ENCODE measurements at regions not wholly inside any gene's neighbourhood (a gene's known extent, or its start where the extent isn't known, plus 50 kb on each side); places are given as distances from the start of the nearest gene placed in this dataset.

DNA sequence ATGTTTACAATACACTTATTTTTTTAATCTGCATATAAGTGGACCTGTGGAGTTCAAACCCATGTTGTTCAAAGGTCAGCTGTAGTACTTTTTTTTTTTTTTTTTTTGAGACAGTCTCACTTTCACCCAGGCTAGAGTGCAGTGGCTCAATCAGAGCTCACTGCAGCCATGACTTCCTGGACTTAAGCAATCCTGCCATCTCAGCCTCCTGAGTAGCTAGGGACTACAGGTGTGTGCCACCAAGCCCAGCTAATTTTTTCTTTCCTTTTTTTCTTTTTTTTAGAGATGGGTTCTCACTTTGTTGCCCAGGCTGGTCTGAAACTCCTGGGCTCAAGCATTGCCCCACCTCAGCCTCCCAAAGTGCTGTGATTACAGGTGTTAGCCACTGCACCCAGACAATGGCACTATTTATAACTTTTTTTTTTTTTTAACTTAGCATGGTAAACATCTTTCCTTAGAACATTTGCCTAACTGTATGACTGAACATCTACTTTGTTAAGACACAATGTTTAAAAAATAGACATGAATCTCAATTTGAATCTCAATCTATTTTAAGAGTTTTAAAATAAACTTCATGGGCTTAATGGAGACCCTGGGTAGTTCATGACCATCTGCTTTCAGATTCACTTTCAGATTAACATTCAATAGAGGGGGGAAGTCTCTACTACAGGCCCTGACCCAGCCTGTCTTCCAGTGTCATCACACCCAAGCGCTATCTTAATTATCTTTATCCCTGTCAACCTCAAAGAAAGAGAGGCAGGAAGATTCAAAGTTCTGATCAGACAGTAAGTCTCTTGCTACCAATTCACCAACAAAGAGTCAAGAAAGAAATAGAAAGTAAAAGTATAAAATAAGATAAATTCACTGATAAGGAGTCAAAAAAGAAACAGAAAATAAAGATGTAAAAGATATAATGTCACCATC, 97.7 kb upstream of the DOCK9 start:
- intact Hi-C loops (cut with micrococcal nuclease; ENCODE audit: unreplicated experiment) (no loop called here), in situ Hi-C loops (cut with HindIII; ENCODE audit: extremely low pct_ligation_motif_present, low pct_unique_long_range_greater_than_20kb) (no loop called here)
- no peak for FAIRE-seq
- H3K79me2 ChIP-seq (ENCODE audit: insufficient read depth, low read length), result no peaks in the 10 kb centered on the region
- ChIA-PET CTCF (ENCODE audit: low intra/inter-chr PET ratio, low total read pairs) (no interaction called here), POLR2A (no interaction called here)
- 93% methylated on average over 1 of the region's 1 CpG for WGBS (ENCODE audit: low lambda C conversion rate)
- H3K27me3 ChIP-seq (ENCODE audit: control insufficient read depth in 1 of 2, insufficient read depth in 2 of 2, low read length in 2 of 2), result no peaks in the 10 kb centered on the region; a peak in 1 of 5 replicates
- no peak overlapping the region for H3K27ac ChIP-seq (ENCODE audit: extremely low read length, insufficient read depth, low read length)
- H4K20me1 ChIP-seq (ENCODE audit: insufficient read depth, low read length), result no peaks in the 10 kb centered on the region
- H3K4me1 ChIP-seq (ENCODE audit: insufficient read depth, low read length), result no peaks in the 10 kb centered on the region
- no peak overlapping the region for H3K4me2 ChIP-seq (ENCODE audit: low read depth, low read length)
- no peaks in the 10 kb centered on the region for H3K36me3 ChIP-seq (replicated peaks in 1 of 2; ENCODE audit: control insufficient read depth in 1 of 2, insufficient read depth in 2 of 2, low read length in 2 of 2)
- DNase-seq (ENCODE audit: low spot score), result no peak
- BruUV-seq (replicated peaks), result no TSS peak
- no peak overlapping the region for H3K9ac ChIP-seq (ENCODE audit: insufficient read depth, low read depth, low read length)
- no peak overlapping the region for H3K4me3 ChIP-seq (replicated peaks in 1 of 3; ENCODE audit: insufficient read depth in 1 of 3, low read depth in 2 of 3, low read length in 3 of 3)
- ATAC-seq, result no peak
- no peaks in the 10 kb centered on the region for H3K9me3 ChIP-seq (ENCODE audit: low read length)
- no peak overlapping the region for H2AFZ ChIP-seq (ENCODE audit: low read length)
- TF ChIP-seq SRY (CRISPR knock-in tag; IDR thresholded peaks at IDR 0.05), result no peak
- no peak for TF ChIP-seq GATA4 (IDR thresholded peaks at IDR 0.05; ENCODE audit: borderline replicate concordance, low read depth)
- no peak for TF ChIP-seq BCL6 (CRISPR knock-in tag; IDR thresholded peaks at IDR 0.05)
- TF ChIP-seq, protein P1, sequence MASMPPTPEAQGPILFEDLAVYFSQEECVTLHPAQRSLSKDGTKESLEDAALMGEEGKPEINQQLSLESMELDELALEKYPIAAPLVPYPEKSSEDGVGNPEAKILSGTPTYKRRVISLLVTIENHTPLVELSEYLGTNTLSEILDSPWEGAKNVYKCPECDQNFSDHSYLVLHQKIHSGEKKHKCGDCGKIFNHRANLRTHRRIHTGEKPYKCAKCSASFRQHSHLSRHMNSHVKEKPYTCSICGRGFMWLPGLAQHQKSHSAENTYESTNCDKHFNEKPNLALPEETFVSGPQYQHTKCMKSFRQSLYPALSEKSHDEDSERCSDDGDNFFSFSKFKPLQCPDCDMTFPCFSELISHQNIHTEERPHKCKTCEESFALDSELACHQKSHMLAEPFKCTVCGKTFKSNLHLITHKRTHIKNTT (CRISPR knock-in tag; IDR thresholded peaks at IDR 0.05), result no peak
- TF ChIP-seq ZNF121 (CRISPR knock-in tag; IDR thresholded peaks at IDR 0.05), result no peak
- TF ChIP-seq, protein P2, sequence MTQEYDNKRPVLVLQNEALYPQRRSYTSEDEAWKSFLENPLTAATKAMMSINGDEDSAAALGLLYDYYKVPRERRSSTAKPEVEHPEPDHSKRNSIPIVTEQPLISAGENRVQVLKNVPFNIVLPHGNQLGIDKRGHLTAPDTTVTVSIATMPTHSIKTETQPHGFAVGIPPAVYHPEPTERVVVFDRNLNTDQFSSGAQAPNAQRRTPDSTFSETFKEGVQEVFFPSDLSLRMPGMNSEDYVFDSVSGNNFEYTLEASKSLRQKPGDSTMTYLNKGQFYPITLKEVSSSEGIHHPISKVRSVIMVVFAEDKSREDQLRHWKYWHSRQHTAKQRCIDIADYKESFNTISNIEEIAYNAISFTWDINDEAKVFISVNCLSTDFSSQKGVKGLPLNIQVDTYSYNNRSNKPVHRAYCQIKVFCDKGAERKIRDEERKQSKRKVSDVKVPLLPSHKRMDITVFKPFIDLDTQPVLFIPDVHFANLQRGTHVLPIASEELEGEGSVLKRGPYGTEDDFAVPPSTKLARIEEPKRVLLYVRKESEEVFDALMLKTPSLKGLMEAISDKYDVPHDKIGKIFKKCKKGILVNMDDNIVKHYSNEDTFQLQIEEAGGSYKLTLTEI (CRISPR knock-in tag; conservative IDR thresholded peaks at IDR 0.05), result no peak
- TF ChIP-seq, protein P3, sequence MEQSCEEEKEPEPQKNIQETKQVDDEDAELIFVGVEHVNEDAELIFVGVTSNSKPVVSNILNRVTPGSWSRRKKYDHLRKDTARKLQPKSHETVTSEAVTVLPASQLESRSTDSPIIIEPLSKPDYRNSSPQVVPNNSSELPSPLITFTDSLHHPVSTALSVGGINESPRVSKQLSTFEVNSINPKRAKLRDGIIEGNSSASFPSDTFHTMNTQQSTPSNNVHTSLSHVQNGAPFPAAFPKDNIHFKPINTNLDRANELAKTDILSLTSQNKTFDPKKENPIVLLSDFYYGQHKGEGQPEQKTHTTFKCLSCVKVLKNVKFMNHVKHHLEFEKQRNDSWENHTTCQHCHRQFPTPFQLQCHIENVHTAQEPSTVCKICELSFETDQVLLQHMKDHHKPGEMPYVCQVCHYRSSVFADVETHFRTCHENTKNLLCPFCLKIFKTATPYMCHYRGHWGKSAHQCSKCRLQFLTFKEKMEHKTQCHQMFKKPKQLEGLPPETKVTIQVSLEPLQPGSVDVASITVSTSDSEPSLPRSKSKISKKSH (CRISPR knock-in tag; IDR thresholded peaks at IDR 0.05; ENCODE audit: borderline replicate concordance), result no peak
- no peak for TF ChIP-seq DR1 (CRISPR knock-in tag; IDR thresholded peaks at IDR 0.05)
- TF ChIP-seq, protein P4, sequence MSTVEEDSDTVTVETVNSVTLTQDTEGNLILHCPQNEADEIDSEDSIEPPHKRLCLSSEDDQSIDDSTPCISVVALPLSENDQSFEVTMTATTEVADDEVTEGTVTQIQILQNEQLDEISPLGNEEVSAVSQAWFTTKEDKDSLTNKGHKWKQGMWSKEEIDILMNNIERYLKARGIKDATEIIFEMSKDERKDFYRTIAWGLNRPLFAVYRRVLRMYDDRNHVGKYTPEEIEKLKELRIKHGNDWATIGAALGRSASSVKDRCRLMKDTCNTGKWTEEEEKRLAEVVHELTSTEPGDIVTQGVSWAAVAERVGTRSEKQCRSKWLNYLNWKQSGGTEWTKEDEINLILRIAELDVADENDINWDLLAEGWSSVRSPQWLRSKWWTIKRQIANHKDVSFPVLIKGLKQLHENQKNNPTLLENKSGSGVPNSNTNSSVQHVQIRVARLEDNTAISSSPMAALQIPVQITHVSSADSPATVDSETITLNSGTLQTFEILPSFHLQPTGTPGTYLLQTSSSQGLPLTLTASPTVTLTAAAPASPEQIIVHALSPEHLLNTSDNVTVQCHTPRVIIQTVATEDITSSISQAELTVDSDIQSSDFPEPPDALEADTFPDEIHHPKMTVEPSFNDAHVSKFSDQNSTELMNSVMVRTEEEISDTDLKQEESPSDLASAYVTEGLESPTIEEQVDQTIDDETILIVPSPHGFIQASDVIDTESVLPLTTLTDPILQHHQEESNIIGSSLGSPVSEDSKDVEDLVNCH (CRISPR knock-in tag; IDR thresholded peaks at IDR 0.05), result no peak
- TF ChIP-seq POLR2AphosphoS5 (IDR thresholded peaks at IDR 0.05; ENCODE audit: low read depth, low read length), result no peak
- TF ChIP-seq ZFP36L1 (CRISPR knock-in tag; IDR thresholded peaks at IDR 0.05), result no peak
- TF ChIP-seq, protein P5, sequence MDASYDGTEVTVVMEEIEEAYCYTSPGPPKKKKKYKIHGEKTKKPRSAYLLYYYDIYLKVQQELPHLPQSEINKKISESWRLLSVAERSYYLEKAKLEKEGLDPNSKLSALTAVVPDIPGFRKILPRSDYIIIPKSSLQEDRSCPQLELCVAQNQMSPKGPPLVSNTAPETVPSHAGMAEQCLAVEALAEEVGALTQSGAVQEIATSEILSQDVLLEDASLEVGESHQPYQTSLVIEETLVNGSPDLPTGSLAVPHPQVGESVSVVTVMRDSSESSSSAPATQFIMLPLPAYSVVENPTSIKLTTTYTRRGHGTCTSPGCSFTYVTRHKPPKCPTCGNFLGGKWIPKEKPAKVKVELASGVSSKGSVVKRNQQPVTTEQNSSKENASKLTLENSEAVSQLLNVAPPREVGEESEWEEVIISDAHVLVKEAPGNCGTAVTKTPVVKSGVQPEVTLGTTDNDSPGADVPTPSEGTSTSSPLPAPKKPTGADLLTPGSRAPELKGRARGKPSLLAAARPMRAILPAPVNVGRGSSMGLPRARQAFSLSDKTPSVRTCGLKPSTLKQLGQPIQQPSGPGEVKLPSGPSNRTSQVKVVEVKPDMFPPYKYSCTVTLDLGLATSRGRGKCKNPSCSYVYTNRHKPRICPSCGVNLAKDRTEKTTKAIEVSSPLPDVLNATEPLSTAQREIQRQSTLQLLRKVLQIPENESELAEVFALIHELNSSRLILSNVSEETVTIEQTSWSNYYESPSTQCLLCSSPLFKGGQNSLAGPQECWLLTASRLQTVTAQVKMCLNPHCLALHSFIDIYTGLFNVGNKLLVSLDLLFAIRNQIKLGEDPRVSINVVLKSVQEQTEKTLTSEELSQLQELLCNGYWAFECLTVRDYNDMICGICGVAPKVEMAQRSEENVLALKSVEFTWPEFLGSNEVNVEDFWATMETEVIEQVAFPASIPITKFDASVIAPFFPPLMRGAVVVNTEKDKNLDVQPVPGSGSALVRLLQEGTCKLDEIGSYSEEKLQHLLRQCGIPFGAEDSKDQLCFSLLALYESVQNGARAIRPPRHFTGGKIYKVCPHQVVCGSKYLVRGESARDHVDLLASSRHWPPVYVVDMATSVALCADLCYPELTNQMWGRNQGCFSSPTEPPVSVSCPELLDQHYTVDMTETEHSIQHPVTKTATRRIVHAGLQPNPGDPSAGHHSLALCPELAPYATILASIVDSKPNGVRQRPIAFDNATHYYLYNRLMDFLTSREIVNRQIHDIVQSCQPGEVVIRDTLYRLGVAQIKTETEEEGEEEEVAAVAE (CRISPR knock-in tag; IDR thresholded peaks at IDR 0.05; ENCODE audit: borderline replicate concordance), result no peak

Measured in HepG2 (cell line).